22Rv1 (cell line): ENCODE measurements at regions not wholly inside any gene's neighbourhood (a gene's known extent, or its start where the extent isn't known, plus 50 kb on each side); places are given as distances from the start of the nearest gene placed in this dataset.

ENCODE experiments used
- CTCF ChIP-seq: fragments of 450-650 bp; IDR thresholded peaks from 2 replicates; pipeline ENCODE4 v1.5.1; 2017; ENCODE audit warnings: mild to moderate bottlenecking
- ZFX ChIP-seq: fragments of 450-650 bp; IDR thresholded peaks from 2 replicates; pipeline ENCODE4 v1.6.1; 2017; ENCODE audit warnings: antibody characterized with exemption, borderline replicate concordance

- no peak for TF ChIP-seq CTCF
- TF ChIP-seq ZFX: no peak
These were observed 120.7 kb upstream of the CTAGE1 start for GRCh38 chr18:22538426-22538825.
